Panc1 (cell line): ENCODE measurements at regions not wholly inside any gene's neighbourhood (a gene's known extent, or its start where the extent isn't known, plus 50 kb on each side); places are given as distances from the start of the nearest gene placed in this dataset.

Experiments
- ATAC-seq: fragments of 200-7000 bp; cut with Tn5 transposase; 2 replicates; pipeline ENCODE4 v1.9.1; 2020; ENCODE audit warnings: mild to moderate bottlenecking, moderate library complexity
- BruUV-seq: library from RNA; stranded (reverse); fragments of 400-500 nt; replicated peaks from 2 replicates; lab custom pipeline; 2021; lab: Mats Ljungman, UMichigan
- CTCF ChIA-PET: fragments of 300-600 bp; sonication (Branson Sonifier 250); formaldehyde crosslinking; loops from one replicate; lab custom pipeline; 2022; ENCODE audit warnings: antibody characterized with exemption; lab: Charles Lee
- POLR2A ChIA-PET: fragments of 300-600 bp; sonication (Branson Sonifier 250); formaldehyde crosslinking; loops from one replicate; lab custom pipeline; 2022; ENCODE audit warnings: antibody characterized with exemption; lab: Charles Lee
- DNase-seq: peaks from one replicate; pipeline ENCODE4 v3.0.0-alpha.2; 2010; ENCODE audit warnings: low read depth, low spot score
- H3K27ac ChIP-seq: 2 replicates; pipeline ENCODE4 v1.5.1; 2011; ENCODE audit warnings: mild to moderate bottlenecking, low read length, inconsistent platforms
- H3K27me3 ChIP-seq: fragments of 200-500 bp; sonication (Bioruptor generic); 2 replicates; pipeline ENCODE4 v1.6.0; 2014; ENCODE audit warnings: low read length, inconsistent platforms; ENCODE audit not compliant: control insufficient read depth, insufficient read depth
- H3K36me3 ChIP-seq: fragments of 200-500 bp; sonication (Bioruptor generic); 2 replicates; pipeline ENCODE4 v1.5.1; 2014; ENCODE audit warnings: inconsistent platforms, mild to moderate bottlenecking, low read length, moderate library complexity; ENCODE audit not compliant: control insufficient read depth, insufficient read depth
- H3K4me1 ChIP-seq: 2 replicates; pipeline ENCODE4 v1.5.1; 2011; ENCODE audit warnings: inconsistent platforms, mild to moderate bottlenecking, low read length, moderate library complexity; ENCODE audit not compliant: control insufficient read depth, insufficient read depth
- H3K4me3 ChIP-seq, 2 experiments: 2 replicates each; pipeline ENCODE4 v1.5.1; 2011 to 2012; ENCODE audit warnings: low read depth in 2 of 2, low read length in 2 of 2, mild to moderate bottlenecking in 2 of 2, inconsistent platforms in 1 of 2, moderate library complexity in 1 of 2
- H3K9me3 ChIP-seq: fragments of 200-500 bp; sonication (Bioruptor generic); 2 replicates; pipeline ENCODE4 v1.5.1; 2014; ENCODE audit warnings: low read depth, mild to moderate bottlenecking, inconsistent platforms, low read length, moderate library complexity; ENCODE audit not compliant: control insufficient read depth, insufficient read depth
- CTCF ChIP-seq: fragments of 450-650 bp; IDR thresholded peaks from 2 replicates; pipeline ENCODE4 v1.5.1; 2017; ENCODE audit warnings: mild to moderate bottlenecking
- POLR2AphosphoS5 ChIP-seq: IDR thresholded peaks from 2 replicates; pipeline ENCODE4 v1.6.1; 2012; ENCODE audit warnings: mild to moderate bottlenecking, low read depth, low read length, moderate library complexity
- SIN3A ChIP-seq: IDR thresholded peaks from 2 replicates; pipeline ENCODE4 v1.6.1; 2012; ENCODE audit warnings: low read depth, mild to moderate bottlenecking, low read length, moderate library complexity, borderline replicate concordance; ENCODE audit not compliant: insufficient read depth
- TCF7L2 ChIP-seq: IDR thresholded peaks from 2 replicates; pipeline ENCODE4 v1.6.1; 2011; ENCODE audit warnings: mild to moderate bottlenecking, low read depth, low read length, inconsistent platforms
- in situ Hi-C: cut with HindIII; loops from 2 replicates; pipeline ENCODE4 v1.10.0; 2016; ENCODE audit warnings: low sequenced_read_pairs, low pct_unique_long_range_greater_than_20kb
- intact Hi-C: fragments of 100-400 bp; cut with micrococcal nuclease; formaldehyde crosslinking; loops from one replicate; pipeline ENCODE4 v1.10.0; 2022; ENCODE audit not compliant: unreplicated experiment
- TF ChIP-seq, protein P1 (sequence below), 2 experiments: IDR thresholded peaks; 2 replicates each; pipeline ENCODE4 v1.6.1; 2011 to 2012; ENCODE audit warnings: low read depth in 2 of 2, control low read depth in 1 of 2, low read length in 1 of 2, mild to moderate bottlenecking in 1 of 2, moderate library complexity in 1 of 2; ENCODE audit not compliant: insufficient read depth in 1 of 2

DNA sequence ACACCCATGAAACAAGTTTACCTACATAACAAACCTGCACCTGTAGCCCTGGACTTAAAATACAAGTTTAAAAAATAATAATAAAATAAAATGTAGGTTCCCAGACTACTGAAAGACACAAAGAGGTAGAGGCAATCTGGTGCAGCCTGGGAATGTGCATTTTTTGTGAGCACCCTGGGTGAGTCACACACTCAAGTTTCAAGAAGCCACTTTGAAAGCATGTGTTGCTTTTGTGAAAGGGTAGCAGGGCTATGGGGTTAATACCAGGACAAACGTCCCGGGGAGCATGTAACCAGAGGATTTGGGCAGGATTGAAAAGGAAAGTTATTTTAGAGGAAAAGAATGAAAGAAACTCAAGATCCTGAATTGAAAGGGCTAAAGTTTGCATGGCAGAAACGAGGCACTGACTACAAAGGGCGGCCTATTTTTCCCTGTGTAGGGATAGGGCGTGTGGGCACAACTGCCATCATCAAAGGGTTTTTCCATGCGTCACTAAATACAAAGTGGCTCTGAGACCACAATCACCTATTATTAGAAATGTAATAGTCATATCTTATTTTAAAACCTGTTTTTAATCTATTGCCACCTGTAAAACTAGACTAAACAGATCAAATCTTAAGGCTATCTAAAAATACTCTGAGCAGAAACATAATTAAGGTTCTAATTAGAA lies 314.9 kb downstream of the COG6 start:
- DNase-seq (no peak), ATAC-seq (no peak)
- H3K36me3 ChIP-seq, result no peaks in the 10 kb centered on the region
- in situ Hi-C loops, result no loop called here
- intact Hi-C loops, result no loop called here
- no TSS peak for BruUV-seq
- TF ChIP-seq SIN3A (no peak), TCF7L2 (no peak), CTCF (no peak), POLR2AphosphoS5 (no peak)
- TF ChIP-seq, protein P1, sequence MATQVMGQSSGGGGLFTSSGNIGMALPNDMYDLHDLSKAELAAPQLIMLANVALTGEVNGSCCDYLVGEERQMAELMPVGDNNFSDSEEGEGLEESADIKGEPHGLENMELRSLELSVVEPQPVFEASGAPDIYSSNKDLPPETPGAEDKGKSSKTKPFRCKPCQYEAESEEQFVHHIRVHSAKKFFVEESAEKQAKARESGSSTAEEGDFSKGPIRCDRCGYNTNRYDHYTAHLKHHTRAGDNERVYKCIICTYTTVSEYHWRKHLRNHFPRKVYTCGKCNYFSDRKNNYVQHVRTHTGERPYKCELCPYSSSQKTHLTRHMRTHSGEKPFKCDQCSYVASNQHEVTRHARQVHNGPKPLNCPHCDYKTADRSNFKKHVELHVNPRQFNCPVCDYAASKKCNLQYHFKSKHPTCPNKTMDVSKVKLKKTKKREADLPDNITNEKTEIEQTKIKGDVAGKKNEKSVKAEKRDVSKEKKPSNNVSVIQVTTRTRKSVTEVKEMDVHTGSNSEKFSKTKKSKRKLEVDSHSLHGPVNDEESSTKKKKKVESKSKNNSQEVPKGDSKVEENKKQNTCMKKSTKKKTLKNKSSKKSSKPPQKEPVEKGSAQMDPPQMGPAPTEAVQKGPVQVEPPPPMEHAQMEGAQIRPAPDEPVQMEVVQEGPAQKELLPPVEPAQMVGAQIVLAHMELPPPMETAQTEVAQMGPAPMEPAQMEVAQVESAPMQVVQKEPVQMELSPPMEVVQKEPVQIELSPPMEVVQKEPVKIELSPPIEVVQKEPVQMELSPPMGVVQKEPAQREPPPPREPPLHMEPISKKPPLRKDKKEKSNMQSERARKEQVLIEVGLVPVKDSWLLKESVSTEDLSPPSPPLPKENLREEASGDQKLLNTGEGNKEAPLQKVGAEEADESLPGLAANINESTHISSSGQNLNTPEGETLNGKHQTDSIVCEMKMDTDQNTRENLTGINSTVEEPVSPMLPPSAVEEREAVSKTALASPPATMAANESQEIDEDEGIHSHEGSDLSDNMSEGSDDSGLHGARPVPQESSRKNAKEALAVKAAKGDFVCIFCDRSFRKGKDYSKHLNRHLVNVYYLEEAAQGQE (IDR thresholded peaks at IDR 0.05; ENCODE audit: insufficient read depth in 1 of 2, low read depth in 2 of 2, low read length in 1 of 2), result no peak
- H3K9me3 ChIP-seq, result no peaks in the 10 kb centered on the region
- ChIA-PET POLR2A (no interaction called here), CTCF (no interaction called here)
- H3K4me3 ChIP-seq, result no peak overlapping the region
- no peak overlapping the region for H3K27ac ChIP-seq
- H3K27me3 ChIP-seq, result no peaks in the 10 kb centered on the region
- H3K4me1 ChIP-seq, result no peaks in the 10 kb centered on the region

GRCh38 chr13:39971526-39971925 lies 316.1 kb downstream of the COG6 start:
- Histone ChIP-seq H3K27ac (no peak overlapping the region), H3K4me3 (no peak overlapping the region), H3K27me3 (no peaks in the 10 kb centered on the region), H3K4me1 (no peaks in the 10 kb centered on the region), H3K36me3 (no peaks in the 10 kb centered on the region), H3K9me3 (no peaks in the 10 kb centered on the region)
- no TSS peak for BruUV-seq
- intact Hi-C loops, result no loop called here
- POLR2A ChIA-PET, result no interaction called here
- in situ Hi-C loops, result no loop called here
- no peak for DNase-seq
- no peak for ATAC-seq
- CTCF ChIA-PET, result no interaction called here
- no peak for TF ChIP-seq TCF7L2
- no peak for TF ChIP-seq SIN3A
- no peak for TF ChIP-seq POLR2AphosphoS5
- TF ChIP-seq, protein P1 (IDR thresholded peaks at IDR 0.05; ENCODE audit: insufficient read depth in 1 of 2, low read depth in 2 of 2, low read length in 1 of 2), result no peak
- no peak for TF ChIP-seq CTCF
